ENCODE measurements at regions not wholly inside any gene's neighbourhood (a gene's known extent, or its start where the extent isn't known, plus 50 kb on each side); places are given as distances from the start of the nearest gene placed in this dataset.

DNA sequence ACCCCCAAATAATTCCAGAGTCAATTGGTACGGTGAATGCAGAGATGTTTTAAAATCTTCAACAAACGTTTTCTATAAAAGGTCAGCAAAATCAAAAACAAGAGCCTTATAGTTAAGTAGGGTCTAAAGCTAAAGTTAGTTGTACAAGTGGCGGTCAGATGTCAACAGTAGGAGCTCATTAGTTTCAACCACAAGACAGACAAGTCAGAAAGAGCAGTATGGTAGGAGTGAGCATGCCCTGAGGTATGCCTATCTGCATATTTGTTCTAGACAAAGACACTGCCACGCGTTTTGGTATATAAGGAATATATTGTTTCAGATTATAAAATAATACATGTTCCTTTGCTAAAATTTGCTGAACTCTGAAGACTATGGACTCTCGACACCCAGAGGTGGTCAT, 431.5 kb upstream of the KIF2B start:
- TF ChIP-seq, protein P1, sequence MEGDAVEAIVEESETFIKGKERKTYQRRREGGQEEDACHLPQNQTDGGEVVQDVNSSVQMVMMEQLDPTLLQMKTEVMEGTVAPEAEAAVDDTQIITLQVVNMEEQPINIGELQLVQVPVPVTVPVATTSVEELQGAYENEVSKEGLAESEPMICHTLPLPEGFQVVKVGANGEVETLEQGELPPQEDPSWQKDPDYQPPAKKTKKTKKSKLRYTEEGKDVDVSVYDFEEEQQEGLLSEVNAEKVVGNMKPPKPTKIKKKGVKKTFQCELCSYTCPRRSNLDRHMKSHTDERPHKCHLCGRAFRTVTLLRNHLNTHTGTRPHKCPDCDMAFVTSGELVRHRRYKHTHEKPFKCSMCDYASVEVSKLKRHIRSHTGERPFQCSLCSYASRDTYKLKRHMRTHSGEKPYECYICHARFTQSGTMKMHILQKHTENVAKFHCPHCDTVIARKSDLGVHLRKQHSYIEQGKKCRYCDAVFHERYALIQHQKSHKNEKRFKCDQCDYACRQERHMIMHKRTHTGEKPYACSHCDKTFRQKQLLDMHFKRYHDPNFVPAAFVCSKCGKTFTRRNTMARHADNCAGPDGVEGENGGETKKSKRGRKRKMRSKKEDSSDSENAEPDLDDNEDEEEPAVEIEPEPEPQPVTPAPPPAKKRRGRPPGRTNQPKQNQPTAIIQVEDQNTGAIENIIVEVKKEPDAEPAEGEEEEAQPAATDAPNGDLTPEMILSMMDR (IDR thresholded peaks at IDR 0.05; ENCODE audit: low read depth, low read length): no peak
- TF ChIP-seq EZH2phosphoT487 (IDR thresholded peaks at IDR 0.05; ENCODE audit: low read depth): no peak
